Superior temporal gyrus (tissue), 1 donor: ENCODE measurements at regions not wholly inside any gene's neighbourhood (a gene's known extent, or its start where the extent isn't known, plus 50 kb on each side); places are given as distances from the start of the nearest gene placed in this dataset.

Experiments used
- DNase-seq: peaks from one replicate; pipeline ENCODE4 v3.0.0-alpha.2; 2016; ENCODE audit errors: extremely low spot score

DNA sequence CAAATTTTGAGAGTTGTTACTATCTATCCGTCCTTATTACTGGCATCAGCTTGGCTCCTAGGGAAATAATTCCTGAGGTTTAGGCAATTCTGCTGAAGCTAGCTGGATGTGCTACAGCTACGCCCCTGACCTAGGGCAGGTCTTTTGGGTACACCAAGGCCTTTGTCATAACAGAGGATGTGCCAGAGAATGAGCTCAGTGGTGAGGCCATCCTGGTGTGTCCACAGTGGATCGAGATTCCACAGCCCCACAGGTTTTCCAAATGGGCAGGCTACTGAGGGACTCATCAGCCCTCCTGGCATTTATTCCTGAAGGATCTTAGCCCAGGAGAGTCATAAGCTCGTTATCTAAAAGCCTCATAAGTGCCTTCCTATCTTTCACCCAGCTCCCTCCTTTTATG is 475.2 kb upstream of the USP24 start:
- DNase-seq, result no peak

DNA sequence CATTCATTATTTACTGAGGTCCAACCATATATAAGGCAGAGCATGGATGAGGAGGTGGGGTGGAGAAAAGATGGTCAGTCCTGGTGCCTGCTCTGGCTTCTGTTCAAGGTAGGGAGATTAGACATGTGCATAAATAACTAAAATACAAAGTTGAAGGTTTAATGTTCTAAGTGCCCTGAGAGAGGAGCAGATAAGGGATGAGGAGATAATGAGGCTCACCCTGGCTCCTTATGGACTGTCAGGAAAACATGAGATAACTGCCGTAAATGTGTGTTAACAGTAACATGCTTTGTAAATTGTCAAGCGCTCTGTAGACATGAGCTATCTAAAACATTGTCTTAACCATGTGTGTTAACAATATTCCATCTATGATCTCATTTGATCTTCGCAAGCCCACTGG is 474.6 kb upstream of the USP24 start:
- no peak for DNase-seq

DNA sequence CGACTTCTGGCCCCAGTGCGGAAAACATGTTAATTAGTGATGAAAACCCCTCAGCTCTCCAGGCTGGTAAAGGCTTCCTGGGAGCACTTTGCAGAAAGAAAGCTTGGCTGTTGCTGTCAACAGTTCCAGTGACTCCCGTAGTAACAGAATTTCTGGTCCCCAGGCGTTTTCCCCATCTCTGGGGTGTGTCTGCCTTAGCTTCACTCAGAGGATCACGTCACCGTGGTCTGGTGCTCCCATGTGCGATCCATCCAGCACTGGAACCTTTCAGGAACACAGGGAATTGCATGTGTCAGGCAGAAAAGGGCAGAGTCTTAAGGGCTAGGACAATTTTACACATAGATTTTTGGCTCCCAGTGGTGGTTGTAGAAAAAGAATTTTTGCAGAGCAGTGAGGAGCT is 470.4 kb upstream of the USP24 start:
- no peak for DNase-seq

DNA sequence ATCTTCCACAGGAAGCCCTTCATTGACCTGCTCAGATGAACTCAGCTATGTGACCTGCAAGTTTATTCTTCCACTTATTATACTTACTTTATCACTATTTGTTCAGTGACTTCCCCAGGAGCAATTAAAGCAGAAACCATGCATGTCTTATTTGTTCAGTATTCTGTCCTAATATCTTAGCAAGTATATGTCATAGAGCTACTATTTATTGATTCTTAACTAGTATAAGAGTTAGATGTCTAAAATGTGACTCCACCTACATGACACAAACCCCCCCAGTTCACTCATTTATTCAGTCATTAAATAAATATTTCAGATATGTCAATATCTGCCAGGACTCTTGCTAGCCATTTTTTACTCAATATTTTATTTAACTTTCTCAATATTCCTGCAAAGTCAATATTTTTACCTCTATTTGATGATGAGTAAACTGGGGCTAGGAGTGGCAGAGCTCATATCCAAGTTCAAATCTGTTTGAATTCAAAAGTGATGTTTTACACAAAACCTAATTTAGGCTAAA is 469.0 kb upstream of the USP24 start:
- DNase-seq, result no peak

DNA sequence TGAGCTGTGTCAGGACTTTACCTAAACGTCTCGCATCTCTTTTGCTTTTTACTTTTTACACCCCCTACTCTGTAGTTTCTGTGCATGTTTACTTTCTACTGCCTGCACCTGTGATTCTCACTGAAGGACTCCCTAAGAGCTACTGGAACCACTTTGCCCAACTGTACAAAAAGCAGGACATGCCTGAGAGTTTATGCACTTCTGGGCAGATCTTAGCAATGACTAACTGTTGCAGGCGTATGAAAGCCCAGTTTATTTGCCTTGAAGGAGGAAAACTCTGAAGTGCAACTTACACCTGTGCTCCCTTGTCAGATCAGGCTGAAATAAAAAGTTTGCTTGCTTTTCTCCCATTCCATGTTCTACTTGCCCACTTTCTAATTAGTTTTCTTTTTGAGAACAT is 467.0 kb upstream of the USP24 start:
- DNase-seq, result no peak

DNA sequence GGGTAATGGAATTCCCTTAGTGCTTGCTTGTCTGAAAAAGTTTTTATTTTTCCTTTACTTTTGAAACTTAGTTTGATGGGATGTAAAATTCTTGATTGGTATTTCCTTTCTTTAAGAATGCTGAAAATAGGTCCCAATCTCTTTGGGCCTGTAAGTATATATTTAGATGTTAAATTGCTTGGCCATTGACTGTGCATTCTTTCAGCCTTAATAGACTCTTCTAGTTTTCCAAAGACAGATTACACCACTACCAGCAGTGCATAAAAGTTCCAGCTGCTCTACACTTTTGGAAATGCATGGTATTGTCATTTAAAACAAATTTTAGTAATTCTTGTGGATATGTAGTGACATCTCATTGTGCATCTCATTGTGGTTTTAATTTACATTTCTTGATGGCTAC is 464.8 kb upstream of the USP24 start:
- DNase-seq, result no peak

DNA sequence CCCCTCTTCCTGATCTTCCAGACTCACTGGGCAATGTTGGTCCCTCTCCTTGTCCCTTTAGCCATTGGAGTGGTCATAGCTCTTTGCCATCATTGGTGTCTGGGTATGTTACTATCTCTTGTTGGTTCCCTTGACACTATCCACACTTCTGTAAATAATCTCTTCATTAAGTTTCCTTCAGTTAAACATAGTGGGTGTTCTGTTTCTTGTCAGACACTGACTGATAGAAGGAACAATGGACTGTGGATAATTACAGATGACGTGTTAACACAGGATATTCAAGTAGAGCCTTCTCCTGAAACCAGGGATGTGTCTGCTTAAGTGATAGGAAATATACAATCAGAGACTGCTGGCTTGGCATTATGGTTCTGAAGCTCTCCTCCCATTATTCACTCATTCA is 458.3 kb upstream of the USP24 start:
- no peak for DNase-seq

DNA sequence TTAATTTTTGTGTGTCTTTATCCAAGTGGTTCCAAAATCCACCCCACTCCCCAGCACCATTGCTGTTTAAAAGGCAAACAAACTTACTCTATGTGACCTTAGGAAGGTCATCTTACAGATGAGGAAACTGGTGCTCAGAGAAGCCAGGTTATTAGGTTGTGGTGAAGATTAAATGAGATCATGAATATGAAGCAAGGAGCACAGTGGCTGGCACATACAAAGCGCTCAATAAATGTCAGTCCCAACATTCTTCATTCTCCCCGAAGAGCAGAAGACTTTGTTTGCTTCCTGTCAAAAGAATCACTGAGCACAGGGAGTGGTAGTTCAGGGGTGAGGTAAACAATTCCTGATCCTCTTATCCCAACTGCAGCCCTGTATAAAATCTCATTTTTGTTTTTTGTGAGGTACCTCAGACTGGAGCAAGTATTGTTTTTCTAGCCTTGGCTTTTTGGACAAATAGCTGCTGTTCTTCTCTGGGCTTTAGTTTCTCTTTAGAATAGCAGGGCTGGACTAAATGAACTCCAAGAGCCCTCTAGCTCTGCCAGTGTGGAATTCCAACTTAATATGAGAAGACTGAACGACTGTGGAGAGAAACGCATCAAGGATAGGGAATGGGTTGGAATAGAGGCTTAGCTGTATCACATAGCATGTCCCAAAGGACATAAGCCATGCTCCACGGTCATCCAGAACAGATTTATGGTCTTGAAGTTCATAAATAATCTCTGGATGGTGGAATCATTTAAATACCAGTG is 455.3 kb upstream of the USP24 start:
- DNase-seq, result peak; percentile 59

DNA sequence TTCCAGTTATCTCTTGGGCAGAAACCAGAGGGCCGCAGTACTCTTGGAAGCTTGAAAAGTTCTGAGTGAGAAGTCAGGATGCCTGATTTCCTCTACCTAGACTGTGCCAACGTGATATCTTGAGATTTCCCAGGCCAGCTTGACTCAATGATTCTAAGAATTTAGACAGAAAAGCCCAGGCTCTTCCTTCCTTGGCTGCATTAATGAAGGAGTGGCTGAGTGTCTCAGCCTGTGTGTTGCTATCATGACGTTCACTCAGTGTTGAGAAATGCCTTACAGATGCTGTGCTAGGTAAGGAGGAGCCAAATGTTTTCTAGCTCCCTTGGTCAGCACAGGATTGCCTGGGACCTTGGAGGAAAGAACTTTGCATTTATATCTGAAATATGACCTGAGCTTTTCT is 454.1 kb upstream of the USP24 start:
- no peak for DNase-seq

DNA sequence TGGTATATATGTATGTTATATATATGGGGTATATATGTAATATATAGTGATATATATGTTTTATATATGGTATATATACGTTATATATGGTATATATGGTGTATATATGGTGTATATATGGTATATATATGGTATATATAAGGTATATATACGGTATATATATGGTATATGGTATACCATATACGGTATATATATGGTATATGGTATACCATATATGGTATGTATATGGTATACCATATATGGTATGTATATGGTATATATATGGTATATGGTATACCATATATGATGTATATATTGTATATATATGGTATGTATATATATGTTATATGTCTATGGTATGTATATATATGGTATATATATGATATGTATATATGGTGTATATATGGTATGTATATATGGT is 447.7 kb upstream of the USP24 start:
- DNase-seq, result no peak

DNA sequence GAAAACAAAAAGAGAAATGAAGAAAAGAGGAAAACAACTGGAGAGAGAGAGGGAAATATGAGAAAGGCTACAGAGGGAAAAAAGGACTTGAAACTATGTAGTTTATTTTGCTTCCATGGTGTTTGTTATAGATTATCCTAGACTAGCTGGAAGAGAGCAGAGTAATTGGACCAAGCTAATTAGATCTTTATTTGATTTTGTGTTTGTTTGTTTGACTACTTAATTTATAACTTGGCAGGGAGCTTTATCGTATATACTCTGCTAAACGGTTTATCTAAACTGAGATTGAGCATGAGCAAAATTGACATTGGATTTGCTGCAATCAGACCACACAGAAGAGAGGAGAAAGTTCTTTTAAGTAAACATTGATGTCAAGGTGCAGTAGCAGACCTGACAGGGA is 443.8 kb upstream of the USP24 start:
- no peak for DNase-seq

DNA sequence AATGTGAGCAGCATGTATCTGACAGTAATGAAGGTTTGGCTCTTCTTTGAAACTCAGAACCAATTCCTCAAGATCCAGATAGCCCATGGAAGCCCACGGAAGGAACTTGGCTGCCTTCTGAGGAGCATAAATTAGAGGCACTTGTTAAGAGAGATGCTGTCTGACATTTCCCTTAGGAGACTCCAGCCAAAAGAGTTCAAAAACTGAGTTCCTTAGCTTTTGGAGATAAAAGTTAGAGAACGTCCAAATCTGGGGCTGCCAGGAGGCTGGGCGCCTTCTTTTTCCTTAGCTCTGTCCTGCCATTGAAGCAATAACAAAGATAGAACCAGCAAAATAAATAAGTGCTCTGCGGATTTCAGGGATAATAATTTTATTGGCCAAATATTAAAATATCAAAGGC is 439.6 kb upstream of the USP24 start:
- DNase-seq, result no peak

DNA sequence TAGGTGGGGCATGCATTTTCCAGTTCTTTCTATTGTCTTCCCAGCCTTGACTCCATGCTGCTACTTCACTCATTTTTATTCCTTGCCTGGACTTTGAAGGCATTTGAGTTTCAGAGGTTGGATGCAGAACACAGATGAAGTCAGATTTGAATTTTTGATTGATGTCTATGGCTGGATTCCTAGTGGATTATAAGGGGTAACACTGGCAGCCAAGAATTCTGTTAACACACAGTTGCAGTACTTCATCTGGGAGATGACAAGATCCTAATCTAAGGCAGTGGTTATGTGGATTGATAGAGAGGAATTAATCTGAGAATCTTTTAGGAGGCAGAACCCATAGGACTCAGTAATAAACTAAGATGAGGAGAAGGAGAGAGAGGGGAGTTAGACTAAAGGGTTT is 439.0 kb upstream of the USP24 start:
- DNase-seq, result no peak

DNA sequence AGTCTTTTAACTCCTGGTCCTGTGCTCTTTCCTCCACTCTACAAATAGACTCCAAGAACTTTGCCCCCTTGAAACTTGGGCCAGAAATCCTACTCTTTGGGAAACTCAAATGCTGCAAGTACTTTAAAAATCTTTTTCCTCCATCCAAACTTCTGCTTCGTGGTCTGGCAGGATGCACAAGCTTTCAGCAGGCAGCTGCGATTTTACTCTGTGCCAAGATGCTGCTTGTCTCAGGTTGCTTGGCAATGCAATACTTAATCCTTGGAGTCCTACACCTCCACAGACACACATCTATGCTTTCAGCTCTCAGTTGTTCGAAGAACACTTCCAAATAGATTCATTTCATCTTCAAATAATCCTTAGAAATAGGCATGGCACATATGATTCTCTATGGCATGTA is 435.3 kb upstream of the USP24 start:
- DNase-seq, result no peak

DNA sequence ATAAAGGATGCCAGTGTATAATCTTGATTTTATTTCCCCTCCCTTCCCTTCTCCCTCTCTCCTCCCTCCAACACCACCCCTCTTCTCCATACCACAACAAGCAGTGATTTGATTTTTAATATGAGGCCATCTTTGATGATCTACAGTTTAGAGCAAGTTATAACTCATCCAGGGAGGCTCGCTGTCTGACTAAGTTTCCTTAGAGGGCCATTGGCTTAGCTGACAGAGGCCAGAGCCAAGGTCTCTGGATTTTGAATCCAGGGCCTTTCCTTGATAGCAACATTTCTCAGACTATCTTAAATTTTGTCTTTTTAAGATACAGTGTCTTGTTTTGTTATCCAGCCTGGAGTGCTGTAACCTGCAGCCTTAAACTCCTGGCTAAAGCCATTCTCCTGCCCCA is 431.0 kb upstream of the USP24 start:
- DNase-seq, result no peak

DNA sequence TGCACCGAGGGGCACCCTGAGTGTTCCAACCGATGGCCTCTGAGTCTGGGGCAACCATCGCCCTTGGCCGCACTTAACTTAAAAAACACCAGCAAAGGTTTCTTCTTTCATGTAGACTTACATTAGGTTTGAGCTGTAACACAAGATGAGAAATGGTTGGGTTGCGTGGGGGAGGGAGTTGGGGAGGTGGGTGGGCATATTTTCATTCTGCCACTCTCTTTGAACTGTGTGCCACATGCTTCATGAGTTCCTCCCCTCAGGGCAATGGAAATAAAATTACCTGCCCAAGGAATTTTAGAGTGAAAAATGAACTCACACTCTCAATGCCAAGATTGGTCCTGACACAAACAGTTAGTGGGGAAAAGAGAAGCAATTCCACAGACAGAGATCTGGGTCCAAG is 430.1 kb upstream of the USP24 start:
- DNase-seq, result no peak

DNA sequence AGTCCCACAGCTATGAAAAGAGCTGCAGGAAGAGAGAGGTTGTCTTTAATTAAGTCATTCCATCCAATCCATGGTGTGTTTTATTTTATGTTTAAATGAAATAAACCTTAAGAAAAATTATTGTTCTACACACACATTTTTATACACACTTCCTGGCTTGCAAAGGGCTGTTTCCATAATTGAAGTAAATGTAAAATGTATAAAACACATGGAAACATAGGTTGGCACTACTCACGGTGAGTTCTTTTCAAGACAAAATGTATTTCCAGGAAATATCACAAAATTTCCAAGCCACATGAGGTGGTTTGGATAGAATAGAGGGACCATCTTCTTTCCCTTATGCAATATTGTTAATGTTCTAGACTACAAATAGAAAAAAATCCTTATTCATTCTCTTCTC is 426.8 kb upstream of the USP24 start:
- no peak for DNase-seq

DNA sequence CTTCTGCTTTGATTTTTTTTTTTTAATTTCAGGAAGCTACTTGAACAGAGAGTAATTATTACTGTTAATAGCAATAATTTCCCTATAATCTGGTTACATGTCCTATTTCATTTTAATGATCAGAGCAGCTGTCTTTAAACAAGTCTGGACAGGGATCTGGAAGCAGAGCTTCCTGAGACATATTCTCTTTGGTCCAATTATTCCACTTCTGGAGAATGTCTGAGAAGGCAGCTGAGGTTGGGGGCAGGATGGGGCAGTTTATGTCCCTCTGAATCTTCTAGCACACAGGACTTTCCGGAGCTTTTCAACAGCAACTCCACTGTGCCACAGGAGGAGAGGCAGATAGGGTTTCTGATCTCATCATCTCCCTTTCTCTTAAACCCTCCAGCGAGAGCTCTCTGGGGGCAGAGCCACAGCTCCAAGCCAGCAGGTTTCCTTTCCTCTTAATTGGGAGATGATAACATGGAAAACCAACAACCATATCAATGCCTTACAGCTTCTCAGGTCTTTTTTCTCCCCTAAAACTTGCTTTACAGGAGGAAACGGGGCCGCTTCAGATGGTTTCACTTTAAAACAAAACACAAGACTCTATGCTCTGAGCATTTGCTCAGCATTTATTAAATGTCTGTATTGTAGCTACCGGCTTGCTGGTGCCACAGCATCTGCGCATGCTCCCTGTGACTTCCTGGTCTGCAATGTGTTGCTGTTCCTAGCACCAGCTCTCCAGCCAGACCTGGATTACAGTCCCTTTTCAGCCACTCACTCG is 425.7 kb upstream of the USP24 start:
- DNase-seq, result peak; percentile 86

DNA sequence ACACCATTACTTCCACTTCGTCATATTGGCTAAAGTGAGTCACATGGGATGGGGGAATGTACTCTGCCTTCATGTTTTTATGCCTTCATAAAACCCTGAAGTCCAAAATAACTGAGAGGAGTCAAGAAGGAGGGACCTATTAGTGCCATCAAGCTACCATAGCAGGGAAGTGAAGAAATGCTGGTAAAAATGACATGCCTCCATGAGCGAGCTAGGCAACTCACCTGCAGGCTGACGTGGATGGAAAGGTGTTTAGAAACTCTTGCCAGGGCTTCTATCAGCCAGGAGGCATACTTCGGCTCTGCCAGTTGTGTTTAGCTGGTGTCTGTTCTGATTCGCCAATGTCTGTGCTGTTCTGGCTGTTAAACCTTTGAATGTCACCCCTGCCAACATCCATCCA is 424.4 kb upstream of the USP24 start:
- no peak for DNase-seq

DNA sequence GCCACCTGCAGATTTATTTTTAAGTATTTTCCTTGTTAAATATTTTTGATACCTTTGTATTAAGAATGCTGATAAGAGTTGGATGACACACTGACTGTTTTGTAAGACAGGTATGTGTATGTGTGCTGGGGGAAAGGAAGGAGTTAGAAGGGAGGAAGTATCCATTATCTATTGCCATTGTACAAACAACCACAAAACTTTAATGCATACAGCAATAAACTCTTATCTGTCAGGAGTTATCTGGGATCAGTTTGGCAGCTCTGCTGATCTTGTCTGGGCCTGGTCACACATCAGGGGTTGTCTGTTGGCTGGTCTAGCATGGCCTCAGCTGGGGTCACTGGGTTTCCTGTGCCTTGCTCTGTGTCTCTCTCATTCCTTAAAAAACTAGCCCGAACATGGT is 423.9 kb upstream of the USP24 start:
- DNase-seq, result no peak

DNA sequence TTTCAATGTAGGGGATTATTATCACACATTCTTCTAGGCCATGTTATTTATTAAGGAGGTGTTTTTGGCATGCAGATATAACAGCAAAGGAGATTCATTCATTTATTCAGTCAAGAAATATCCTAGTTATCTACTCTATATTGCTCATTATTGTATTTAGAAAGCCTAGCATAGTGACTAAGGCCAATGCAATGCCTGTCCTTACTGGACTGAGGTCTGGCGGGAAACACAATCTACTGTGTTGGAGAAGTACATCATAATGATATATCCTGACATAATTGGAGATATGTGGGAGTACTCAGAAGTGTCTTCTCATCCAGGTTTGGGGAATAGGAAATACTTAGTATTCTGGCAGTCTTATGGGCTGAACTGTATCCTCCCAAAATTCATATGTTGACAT is 421.5 kb upstream of the USP24 start:
- no peak for DNase-seq

DNA sequence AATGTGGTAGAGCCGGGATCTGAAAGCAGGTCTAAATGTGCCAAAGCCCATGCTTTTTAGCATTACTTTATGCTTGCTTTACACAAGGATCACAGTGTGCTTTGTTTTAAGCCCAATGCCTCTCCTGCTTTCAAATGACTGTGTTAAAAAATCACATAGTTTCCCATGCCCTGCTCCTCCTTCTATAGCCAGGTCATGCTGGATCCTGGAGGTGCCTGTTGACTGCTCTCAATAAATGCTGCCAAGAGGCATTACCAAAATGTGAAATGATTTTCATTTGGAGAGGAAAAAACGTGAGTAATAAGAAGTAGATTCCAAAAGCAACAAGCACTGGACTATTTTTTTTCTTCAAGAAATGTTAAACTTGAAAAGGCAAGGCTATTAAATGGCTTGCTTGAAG is 420.7 kb upstream of the USP24 start:
- no peak for DNase-seq

DNA sequence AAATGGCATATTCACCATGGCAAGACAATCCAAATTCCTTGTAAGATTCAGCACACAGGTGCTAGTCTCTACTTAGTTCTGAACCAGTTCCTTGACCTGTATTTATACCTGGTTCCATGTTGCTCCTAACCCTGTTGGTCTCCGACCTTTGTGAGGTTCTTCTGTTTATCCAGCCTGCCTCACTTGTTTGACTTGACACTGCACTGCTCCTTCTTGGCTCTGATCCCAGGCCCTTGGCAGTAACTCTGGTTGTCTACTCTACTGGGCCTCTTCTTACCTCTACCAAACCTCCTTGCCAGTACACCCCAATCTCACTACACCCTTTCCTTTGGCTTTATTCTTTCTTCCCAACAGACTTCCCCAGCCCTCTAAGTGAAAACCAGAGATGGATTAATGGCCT is 419.4 kb upstream of the USP24 start:
- DNase-seq, result no peak
